Neural cell (in vitro differentiated cells): ENCODE measurements at regions not wholly inside any gene's neighbourhood (a gene's known extent, or its start where the extent isn't known, plus 50 kb on each side); places are given as distances from the start of the nearest gene placed in this dataset.
"Not testable (repeated sequence)": the region's sequence is repeated elsewhere in the genome, so short reads cannot be mapped to it uniquely, and the experiment has no call there.

Experiments used
- H2AFZ ChIP-seq: fragments of 200-600, 300-800 bp; sonication (generic), shearing (Covaris generic); 2 replicates; pipeline ENCODE4 v1.6.0; 2014; ENCODE audit warnings: low read depth, mild to moderate bottlenecking, antibody characterized with exemption, low read length, moderate library complexity
- H3F3A ChIP-seq: fragments of 200-600 bp; shearing (Covaris generic); 2 replicates; pipeline ENCODE4 v1.6.1; 2016; ENCODE audit warnings: mild to moderate bottlenecking, moderate library complexity, mixed read lengths, antibody characterized with exemption, low read length; ENCODE audit not compliant: insufficient read depth, poor library complexity, severe bottlenecking
- H3K27ac ChIP-seq: fragments of 200-600, 300-800 bp; sonication (generic), shearing (Covaris generic); 2 replicates; pipeline ENCODE4 v1.5.1; 2014; ENCODE audit warnings: mild to moderate bottlenecking, low read length, moderate library complexity
- H3K27me3 ChIP-seq: fragments of 300-800, 200-600 bp; sonication (generic), shearing (Covaris generic); 2 replicates; pipeline ENCODE4 v1.6.0; 2014; ENCODE audit warnings: mild to moderate bottlenecking, low read depth, low read length, moderate library complexity; ENCODE audit not compliant: insufficient read depth
- H3K36me3 ChIP-seq: fragments of 300-800, 200-600 bp; sonication (generic), shearing (Covaris generic); 2 replicates; pipeline ENCODE4 v1.5.1; 2014; ENCODE audit warnings: mild to moderate bottlenecking, antibody characterized with exemption, low read length, moderate library complexity; ENCODE audit not compliant: insufficient read depth
- H3K4me2 ChIP-seq: fragments of 300-800, 200-600 bp; sonication (generic), shearing (Covaris generic); 2 replicates; pipeline ENCODE4 v1.6.0; 2014; ENCODE audit warnings: mild to moderate bottlenecking, low read length
- H3K4me3 ChIP-seq: fragments of 300-800, 200-600 bp; sonication (generic), shearing (Covaris generic); 2 replicates; pipeline ENCODE4 v1.5.1; 2014; ENCODE audit warnings: mild to moderate bottlenecking, low read length, moderate library complexity
- H3K79me2 ChIP-seq: fragments of 200-600 bp; shearing (Covaris generic); replicated peaks from 2 replicates; pipeline ENCODE4 v1.6.0; 2014; ENCODE audit warnings: mild to moderate bottlenecking, low read length, moderate library complexity; ENCODE audit not compliant: insufficient read depth
- H3K9ac ChIP-seq: fragments of 300-800, 200-600 bp; sonication (generic), shearing (Covaris generic); 2 replicates; pipeline ENCODE4 v1.6.1; 2016; ENCODE audit warnings: mild to moderate bottlenecking, low read length, mixed read lengths
- H3K9me2 ChIP-seq: fragments of 200-600 bp; shearing (Covaris generic); 2 replicates; pipeline ENCODE4 v1.6.1; 2016; ENCODE audit warnings: mild to moderate bottlenecking, low read length, mixed read lengths; ENCODE audit not compliant: insufficient read depth
- H3K9me3 ChIP-seq: fragments of 200-600, 300-800 bp; sonication (generic), shearing (Covaris generic); 2 replicates; pipeline ENCODE4 v1.6.1; 2016; ENCODE audit warnings: mild to moderate bottlenecking, mixed run types, low read length, moderate library complexity, mixed read lengths
- H4K20me1 ChIP-seq: fragments of 200-600 bp; shearing (Covaris generic); 2 replicates; pipeline ENCODE4 v1.6.1; 2016; ENCODE audit warnings: mild to moderate bottlenecking, mixed run types; ENCODE audit not compliant: insufficient read depth
- CTCF ChIP-seq: fragments of 450-650 bp; IDR thresholded peaks from 2 replicates; pipeline ENCODE4 v1.5.1; 2014; ENCODE audit warnings: antibody characterized with exemption, mild to moderate bottlenecking, moderate library complexity; ENCODE audit not compliant: poor library complexity, severe bottlenecking
- EP300 ChIP-seq: fragments of 450-650 bp; conservative IDR thresholded peaks from 2 replicates; pipeline ENCODE4 v1.6.1; 2014; ENCODE audit warnings: antibody characterized with exemption, mild to moderate bottlenecking, moderate library complexity; ENCODE audit not compliant: poor library complexity, severe bottlenecking
- EZH2 ChIP-seq: fragments of 200-600, 300-800 bp; shearing (Covaris generic), sonication (generic); IDR thresholded peaks from 2 replicates; pipeline ENCODE4 v1.6.1; 2014; ENCODE audit warnings: antibody characterized with exemption, low read length, borderline replicate concordance, mild to moderate bottlenecking; ENCODE audit not compliant: insufficient read depth, poor library complexity, severe bottlenecking
- MXI1 ChIP-seq: fragments of 450-650 bp; conservative IDR thresholded peaks from 2 replicates; pipeline ENCODE4 v1.6.1; 2014; ENCODE audit warnings: antibody characterized with exemption, mild to moderate bottlenecking; ENCODE audit not compliant: poor library complexity, severe bottlenecking
- POLR2AphosphoS5 ChIP-seq: IDR thresholded peaks from 2 replicates; pipeline ENCODE4 v1.6.1; 2012
- RAD21 ChIP-seq: fragments of 450-650 bp; conservative IDR thresholded peaks from 2 replicates; pipeline ENCODE4 v1.6.1; 2014; ENCODE audit warnings: antibody characterized with exemption, mild to moderate bottlenecking, moderate library complexity
- REST ChIP-seq: IDR thresholded peaks from 2 replicates; pipeline ENCODE4 v1.6.1; 2012; ENCODE audit warnings: borderline replicate concordance
- SMC3 ChIP-seq: fragments of 450-650 bp; conservative IDR thresholded peaks from 2 replicates; pipeline ENCODE4 v1.6.1; 2014; ENCODE audit warnings: antibody characterized with exemption, mild to moderate bottlenecking, moderate library complexity; ENCODE audit not compliant: poor library complexity

GRCh38 chrX:52262195-52262546 lies 77.5 kb downstream of the MAGED4 start:
- H4K20me1 ChIP-seq = no peaks in the 10 kb centered on the region
- H3K4me2 ChIP-seq = peak overlapping the region; percentile 30
- H3K9ac ChIP-seq = peak overlapping the region; percentile 83
- H3K4me3 ChIP-seq = peak overlapping the region; percentile 70
- no peaks in the 10 kb centered on the region for H3K9me2 ChIP-seq
- H3K27me3 ChIP-seq = no peaks in the 10 kb centered on the region
- H3F3A ChIP-seq = no peaks in the 10 kb centered on the region
- TF ChIP-seq CTCF (no peak), EZH2 (no peak), REST (no peak), RAD21 (no peak), EP300 (no peak), SMC3 (no peak), MXI1 (no peak), POLR2AphosphoS5 (no peak)
- no peaks in the 10 kb centered on the region for H3K36me3 ChIP-seq
- H2AFZ ChIP-seq = peak overlapping the region; percentile 27
- no peaks in the 10 kb centered on the region for H3K9me3 ChIP-seq
- H3K79me2 ChIP-seq = no peaks in the 10 kb centered on the region
- peak overlapping the region; percentile 95 for H3K27ac ChIP-seq

- Histone ChIP-seq H2AFZ (no peak overlapping the region), H3K9me3 (no peaks in the 10 kb centered on the region), H3K27ac (peak overlapping the region; percentile 95), H3K36me3 (no peaks in the 10 kb centered on the region), H3K9ac (no peak overlapping the region), H3F3A (no peaks in the 10 kb centered on the region), H3K27me3 (no peaks in the 10 kb centered on the region), H3K4me2 (no peak overlapping the region), H3K9me2 (no peaks in the 10 kb centered on the region), H4K20me1 (no peaks in the 10 kb centered on the region), H3K4me3 (no peak overlapping the region), H3K79me2 (no peaks in the 10 kb centered on the region)
- TF ChIP-seq SMC3 (no peak), EZH2 (no peak), EP300 (no peak)
Measured at GRCh38 chrX:52263417-52263816, 78.7 kb downstream of the MAGED4 start.

- H3K27ac ChIP-seq = peak overlapping the region; percentile 61
- H4K20me1 ChIP-seq = no peaks in the 10 kb centered on the region
- TF ChIP-seq EP300 (peak; percentile 31), POLR2AphosphoS5 (no peak)
- H3K4me2 ChIP-seq = no peak overlapping the region
- H3K9me3 ChIP-seq = no peaks in the 10 kb centered on the region
- H3K36me3 ChIP-seq = no peaks in the 10 kb centered on the region
- H3K9me2 ChIP-seq = no peaks in the 10 kb centered on the region
- no peaks in the 10 kb centered on the region for H3K79me2 ChIP-seq
- peak overlapping the region; percentile 39 for H3K4me3 ChIP-seq
- peak overlapping the region; percentile 20 for H3K9ac ChIP-seq
- H3K27me3 ChIP-seq = no peaks in the 10 kb centered on the region
- no peaks in the 10 kb centered on the region for H3F3A ChIP-seq
- H2AFZ ChIP-seq = no peak overlapping the region
Measured at GRCh38 chrX:52265713-52266112, 81.0 kb downstream of the MAGED4 start.

- not testable (repeated sequence) for H3K9me2 ChIP-seq, H3K4me3 ChIP-seq, H2AFZ ChIP-seq, H3K36me3 ChIP-seq, H3K79me2 ChIP-seq, H3K9ac ChIP-seq, H4K20me1 ChIP-seq, H3F3A ChIP-seq, H3K9me3 ChIP-seq, H3K27me3 ChIP-seq, H3K27ac ChIP-seq, H3K4me2 ChIP-seq
Measured at GRCh38 chrX:52268502-52268901, 83.8 kb downstream of the MAGED4 start.
